ENCODE measurements at regions not wholly inside any gene's neighbourhood (a gene's known extent, or its start where the extent isn't known, plus 50 kb on each side); places are given as distances from the start of the nearest gene placed in this dataset.
"Not testable (repeated sequence)": the region's sequence is repeated elsewhere in the genome, so short reads cannot be mapped to it uniquely, and the experiment has no call there.

GRCh38 chrX:75596178-75596577 lies 73.3 kb upstream of the ZDHHC15 start:
- intact Hi-C loops (cut with micrococcal nuclease), result no loop called here
- H3K9me3 ChIP-seq (ENCODE audit: control extremely low read depth in 1 of 3, control insufficient read depth in 2 of 3, insufficient read depth in 1 of 3, low read length in 2 of 3), result no peaks in the 10 kb centered on the region
- POLR2A ChIA-PET, result no interaction called here
- no CpG with 5 or more reads among the region's 2 CpGs for WGBS (ENCODE audit: insufficient coverage)
- Mint-ChIP-seq H3K27ac (no peak overlapping the region), H3K4me3 (no peak overlapping the region), H3K27me3 (no peaks in the 10 kb centered on the region), H3K9me3 (ENCODE audit: insufficient read depth) (no peaks in the 10 kb centered on the region), H3K4me1 (no peaks in the 10 kb centered on the region)
- H3K4me3 ChIP-seq (ENCODE audit: control extremely low read depth in 1 of 5, extremely low read depth in 1 of 5, insufficient read depth in 1 of 5, low read depth in 2 of 5, low read length in 4 of 5), result no peak overlapping the region
- CTCF ChIA-PET, result no interaction called here
- DNase-seq (no peak), ATAC-seq (ENCODE audit: low read depth) (no peak)
- H3K9ac ChIP-seq (ENCODE audit: low read length), result no peak overlapping the region
- H3K27ac ChIP-seq (ENCODE audit: low read length in 2 of 2), result no peak overlapping the region
- no peaks in the 10 kb centered on the region for H3K27me3 ChIP-seq (replicated peaks in 1 of 4; ENCODE audit: control extremely low read depth in 1 of 4, control insufficient read depth in 3 of 4, insufficient read depth in 4 of 4, low read length in 3 of 4)
- no peak overlapping the region for H3K4me2 ChIP-seq (replicated peaks; ENCODE audit: low read depth, low read length, poor library complexity, severe bottlenecking)
- no peaks in the 10 kb centered on the region for H3K79me2 ChIP-seq (ENCODE audit: control insufficient read depth, insufficient read depth, low read length)
- H4K20me1 ChIP-seq (ENCODE audit: control insufficient read depth, insufficient read depth, low read length, poor library complexity, severe bottlenecking), result no peaks in the 10 kb centered on the region
- H2AFZ ChIP-seq (ENCODE audit: insufficient read depth, low read depth, low read length, poor library complexity, severe bottlenecking), result no peak overlapping the region
- TF ChIP-seq CTCF (IDR thresholded peaks at IDR 0.05) (no peak), EZH2 (IDR thresholded peaks at IDR 0.05; ENCODE audit: borderline replicate concordance, insufficient read depth, low read depth, low read length, poor library complexity, severe bottlenecking) (no peak)
- H3K4me1 ChIP-seq (ENCODE audit: control insufficient read depth in 2 of 2, insufficient read depth in 2 of 2, low read length in 2 of 2), result no peaks in the 10 kb centered on the region
- H3K36me3 ChIP-seq (replicated peaks in 1 of 2; ENCODE audit: control extremely low read depth in 1 of 2, control insufficient read depth in 1 of 2, extremely low read depth in 1 of 2, insufficient read depth in 2 of 2, low read length in 1 of 2), result no peaks in the 10 kb centered on the region

DNA sequence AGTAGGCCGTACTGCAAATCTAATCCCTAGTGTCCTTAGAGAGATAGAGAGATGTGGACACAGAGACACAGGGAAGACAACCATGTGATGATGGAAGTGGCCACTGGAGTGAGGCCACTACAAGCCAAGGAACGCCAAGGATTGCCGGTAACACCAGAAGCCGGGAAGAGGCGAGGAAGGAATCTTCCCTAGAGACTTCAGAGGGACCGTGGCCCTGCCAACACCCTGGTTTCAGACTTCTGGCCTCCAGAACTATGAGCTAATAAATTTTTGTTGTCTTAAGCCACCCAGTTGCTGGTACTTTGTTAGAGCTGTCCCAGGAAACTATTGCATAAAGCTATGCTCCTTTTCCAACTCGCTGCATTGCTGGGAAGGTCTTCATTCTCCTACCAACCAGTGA lies 70.3 kb upstream of the ZDHHC15 start:
- H3K27ac Mint-ChIP-seq; H3K4me3 ChIP-seq (ENCODE audit: control extremely low read depth in 1 of 5, extremely low read depth in 1 of 5, insufficient read depth in 1 of 5, low read depth in 2 of 5, low read length in 4 of 5); H3K9me3 Mint-ChIP-seq (ENCODE audit: insufficient read depth); H3K4me1 Mint-ChIP-seq; H3K9me3 ChIP-seq (ENCODE audit: control extremely low read depth in 1 of 3, control insufficient read depth in 2 of 3, insufficient read depth in 1 of 3, low read length in 2 of 3); H3K79me2 ChIP-seq (ENCODE audit: control insufficient read depth, insufficient read depth, low read length); H3K4me1 ChIP-seq (ENCODE audit: control insufficient read depth in 2 of 2, insufficient read depth in 2 of 2, low read length in 2 of 2); H3K4me2 ChIP-seq (replicated peaks; ENCODE audit: low read depth, low read length, poor library complexity, severe bottlenecking); H2AFZ ChIP-seq (ENCODE audit: insufficient read depth, low read depth, low read length, poor library complexity, severe bottlenecking); H3K36me3 ChIP-seq (replicated peaks in 1 of 2; ENCODE audit: control extremely low read depth in 1 of 2, control insufficient read depth in 1 of 2, extremely low read depth in 1 of 2, insufficient read depth in 2 of 2, low read length in 1 of 2); H3K4me3 Mint-ChIP-seq; POLR2A ChIA-PET; ATAC-seq (ENCODE audit: low read depth); CTCF ChIA-PET; H4K20me1 ChIP-seq (ENCODE audit: control insufficient read depth, insufficient read depth, low read length, poor library complexity, severe bottlenecking); H3K27ac ChIP-seq (ENCODE audit: low read length in 2 of 2); H3K9ac ChIP-seq (ENCODE audit: low read length); H3K27me3 Mint-ChIP-seq; H3K27me3 ChIP-seq (replicated peaks in 1 of 4; ENCODE audit: control extremely low read depth in 1 of 4, control insufficient read depth in 3 of 4, insufficient read depth in 4 of 4, low read length in 3 of 4); DNase-seq; intact Hi-C loops (cut with micrococcal nuclease): not testable (repeated sequence)
- WGBS (ENCODE audit: insufficient coverage), result 97% methylated on average over 5 of the region's 7 CpGs
